Activated CD8-positive, alpha-beta T cell treated with anti-CD3 and anti-CD28 coated beads for 36 hours (primary cell): ENCODE measurements at regions not wholly inside any gene's neighbourhood (a gene's known extent, or its start where the extent isn't known, plus 50 kb on each side); places are given as distances from the start of the nearest gene placed in this dataset.

Source experiments
- ATAC-seq: fragments of 200-7000 bp; cut with Tn5 transposase; one replicate; pipeline ENCODE4 v1.10.0; 2021; ENCODE audit warnings: mild to moderate bottlenecking, moderate library complexity
- CTCF ChIA-PET: fragments of 350-600 bp; sonication (Branson Sonifier 250); formaldehyde crosslinking; loops from one replicate; lab custom pipeline; 2021; ENCODE audit warnings: antibody characterized with exemption; lab: Charles Lee
- POLR2A ChIA-PET: fragments of 350-600 bp; sonication (Branson Sonifier 250); formaldehyde crosslinking; loops from one replicate; lab custom pipeline; 2021; ENCODE audit warnings: antibody characterized with exemption; lab: Charles Lee
- DNase-seq: peaks from one replicate; pipeline ENCODE4 v3.0.0-alpha.2; 2020
- H3K27ac Mint-ChIP-seq: one replicate; pipeline ENCODE4 v1.8.0; 2021; ENCODE audit warnings: mild to moderate bottlenecking, mixed read lengths
- H3K27me3 Mint-ChIP-seq: one replicate; pipeline ENCODE4 v1.8.0; 2021; ENCODE audit warnings: mixed read lengths
- H3K36me3 Mint-ChIP-seq: one replicate; pipeline ENCODE4 v1.8.0; 2021; ENCODE audit warnings: low read depth, mixed read lengths
- H3K4me1 Mint-ChIP-seq: one replicate; pipeline ENCODE4 v1.8.0; 2021; ENCODE audit warnings: low read depth, mixed read lengths
- H3K4me3 Mint-ChIP-seq: one replicate; pipeline ENCODE4 v1.8.0; 2021; ENCODE audit warnings: mild to moderate bottlenecking, moderate library complexity, mixed read lengths
- H3K9me3 Mint-ChIP-seq: one replicate; pipeline ENCODE4 v1.8.0; 2021; ENCODE audit warnings: mixed read lengths
- intact Hi-C: fragments of 100-400 bp; cut with micrococcal nuclease; formaldehyde crosslinking; loops from one replicate; pipeline ENCODE4 v1.10.0; 2022
- TF ChIP-seq, protein P1 (sequence below): fragments of 200-600 bp; IDR thresholded peaks from one replicate; pipeline ENCODE4 v1.8.0; 2022; ENCODE audit warnings: antibody characterized with exemption, mild to moderate bottlenecking

DNA sequence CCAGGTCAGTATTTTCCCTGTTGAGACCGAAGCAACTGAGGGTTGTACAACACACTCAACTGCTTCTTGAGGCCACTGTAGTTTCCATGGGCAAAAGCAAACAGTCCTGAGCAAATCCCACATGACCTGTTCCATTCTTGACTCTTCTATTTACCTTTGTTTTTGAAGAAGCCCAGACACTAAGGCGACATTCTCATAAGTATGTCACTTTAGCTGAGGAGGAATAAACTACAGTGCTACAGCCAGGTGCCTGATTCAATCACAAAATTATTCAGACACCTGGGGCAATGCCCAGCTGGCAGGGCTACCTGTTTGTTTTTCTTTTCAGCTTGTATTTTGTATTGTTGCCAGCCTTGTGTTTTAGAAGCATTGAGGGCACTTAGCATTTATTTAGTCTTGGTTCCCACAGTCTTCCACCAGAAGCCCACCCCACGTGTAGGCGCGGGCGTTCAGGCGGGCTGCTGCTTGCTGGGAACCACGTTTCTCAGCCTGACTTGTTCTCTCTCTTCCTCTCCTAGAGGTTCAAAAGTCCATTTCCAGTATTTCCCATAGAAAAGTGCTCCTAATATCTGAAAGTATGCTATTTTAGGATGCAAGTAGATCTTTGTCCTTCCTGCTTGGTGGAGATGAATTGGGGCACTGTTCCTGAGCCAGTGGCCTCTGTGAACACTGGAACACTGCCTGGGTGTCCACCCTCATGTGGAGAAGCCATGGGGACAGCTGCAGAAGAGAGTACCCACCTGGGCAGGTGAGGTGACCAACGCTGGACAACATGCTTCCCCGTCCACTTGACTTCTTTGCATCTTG, 99.0 kb upstream of the COPS8 start:
- DNase-seq: no peak
- ATAC-seq: no peak
- Mint-ChIP-seq H3K27ac (no peak overlapping the region), H3K4me1 (peaks cover 3% of the 10 kb centered on the region), H3K4me3 (no peak overlapping the region), H3K36me3 (no peaks in the 10 kb centered on the region), H3K9me3 (peaks cover 2% of the 10 kb centered on the region), H3K27me3 (peaks cover 3% of the 10 kb centered on the region)
- intact Hi-C loops: no loop called here
- ChIA-PET CTCF (no interaction called here), POLR2A (no interaction called here)
- TF ChIP-seq, protein P1, sequence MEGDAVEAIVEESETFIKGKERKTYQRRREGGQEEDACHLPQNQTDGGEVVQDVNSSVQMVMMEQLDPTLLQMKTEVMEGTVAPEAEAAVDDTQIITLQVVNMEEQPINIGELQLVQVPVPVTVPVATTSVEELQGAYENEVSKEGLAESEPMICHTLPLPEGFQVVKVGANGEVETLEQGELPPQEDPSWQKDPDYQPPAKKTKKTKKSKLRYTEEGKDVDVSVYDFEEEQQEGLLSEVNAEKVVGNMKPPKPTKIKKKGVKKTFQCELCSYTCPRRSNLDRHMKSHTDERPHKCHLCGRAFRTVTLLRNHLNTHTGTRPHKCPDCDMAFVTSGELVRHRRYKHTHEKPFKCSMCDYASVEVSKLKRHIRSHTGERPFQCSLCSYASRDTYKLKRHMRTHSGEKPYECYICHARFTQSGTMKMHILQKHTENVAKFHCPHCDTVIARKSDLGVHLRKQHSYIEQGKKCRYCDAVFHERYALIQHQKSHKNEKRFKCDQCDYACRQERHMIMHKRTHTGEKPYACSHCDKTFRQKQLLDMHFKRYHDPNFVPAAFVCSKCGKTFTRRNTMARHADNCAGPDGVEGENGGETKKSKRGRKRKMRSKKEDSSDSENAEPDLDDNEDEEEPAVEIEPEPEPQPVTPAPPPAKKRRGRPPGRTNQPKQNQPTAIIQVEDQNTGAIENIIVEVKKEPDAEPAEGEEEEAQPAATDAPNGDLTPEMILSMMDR: no peak

DNA sequence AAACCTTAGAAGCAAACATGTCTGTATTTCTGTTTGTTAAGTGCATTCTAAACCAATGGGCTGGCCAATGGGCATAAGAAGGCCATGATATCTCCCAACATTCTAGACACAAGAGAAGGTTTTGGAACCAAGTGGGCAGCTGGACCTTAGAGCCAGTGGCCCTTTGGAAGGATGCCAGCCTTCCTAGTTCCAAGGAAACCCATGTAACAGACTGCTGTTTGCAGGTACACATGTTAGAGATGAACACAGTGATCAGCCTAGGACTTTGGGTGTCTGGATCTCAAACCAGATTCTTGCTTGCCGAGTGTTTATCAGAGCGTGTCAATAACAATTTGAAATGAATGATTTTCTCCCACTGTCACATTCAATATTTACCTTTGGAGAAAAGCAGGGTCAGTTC, 97.5 kb upstream of the COPS8 start:
- intact Hi-C loops: no loop called here
- CTCF ChIA-PET: no interaction called here
- DNase-seq (no peak), ATAC-seq (no peak)
- no peak overlapping the region for H3K4me3 Mint-ChIP-seq
- H3K9me3 Mint-ChIP-seq: peaks cover 2% of the 10 kb centered on the region
- TF ChIP-seq, protein P1: no peak
- POLR2A ChIA-PET: no interaction called here
- H3K27ac Mint-ChIP-seq: no peak overlapping the region
- no peaks in the 10 kb centered on the region for H3K36me3 Mint-ChIP-seq
- H3K27me3 Mint-ChIP-seq: peaks cover 3% of the 10 kb centered on the region
- H3K4me1 Mint-ChIP-seq: peaks cover 3% of the 10 kb centered on the region

DNA sequence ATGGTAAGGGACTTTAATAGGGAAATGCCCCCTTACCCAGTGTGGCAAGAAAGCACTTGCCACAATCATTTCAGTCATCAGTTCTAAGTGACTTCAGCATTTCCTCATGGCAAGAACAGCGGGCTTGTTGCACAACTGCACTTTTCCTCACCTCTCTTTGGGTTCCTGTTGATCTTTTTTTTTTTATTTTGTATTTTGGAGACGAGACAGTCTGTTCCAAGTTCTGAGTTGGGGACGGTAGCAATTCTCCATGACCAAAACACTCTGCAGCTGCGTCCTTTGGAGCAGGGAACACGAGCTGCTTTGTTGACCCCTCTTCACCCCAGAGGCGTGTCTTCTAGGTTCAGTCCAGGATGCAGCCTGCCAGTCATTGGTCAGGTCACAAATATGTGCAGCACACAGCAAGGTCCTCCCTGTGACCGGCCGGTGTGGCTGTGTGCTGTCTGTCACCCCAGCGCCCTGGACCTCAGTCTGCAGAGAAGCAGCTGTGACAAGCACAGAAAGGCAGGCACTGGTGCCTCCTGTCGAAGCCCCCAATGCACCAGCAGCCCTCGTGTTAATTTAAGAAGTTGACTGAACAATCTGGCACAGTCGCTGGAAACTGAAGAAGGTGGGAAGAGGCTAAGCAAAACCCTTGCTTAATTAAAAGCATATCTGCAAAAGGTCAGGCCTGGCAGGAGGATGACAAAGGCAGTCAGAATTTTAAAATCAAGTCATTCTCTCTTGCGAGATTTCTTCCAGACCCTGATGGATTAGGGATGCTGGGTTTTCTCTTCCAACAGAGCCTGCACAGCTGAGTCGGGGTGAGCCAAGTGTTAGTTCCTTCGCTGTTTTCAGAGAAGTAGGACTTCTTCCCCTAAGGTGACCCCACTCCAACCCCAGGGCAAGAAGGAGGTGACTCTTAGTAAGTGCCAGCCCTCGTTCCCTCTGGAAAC, 96.7 kb upstream of the COPS8 start:
- Mint-ChIP-seq H3K4me1 (peaks cover 3% of the 10 kb centered on the region), H3K27ac (no peak overlapping the region), H3K27me3 (peaks cover 3% of the 10 kb centered on the region), H3K9me3 (no peaks in the 10 kb centered on the region), H3K4me3 (no peak overlapping the region), H3K36me3 (no peaks in the 10 kb centered on the region)
- no peak for ATAC-seq
- no peak for DNase-seq
- TF ChIP-seq, protein P1: no peak
- intact Hi-C loops: no loop called here
- CTCF ChIA-PET: no interaction called here
- POLR2A ChIA-PET: no interaction called here

DNA sequence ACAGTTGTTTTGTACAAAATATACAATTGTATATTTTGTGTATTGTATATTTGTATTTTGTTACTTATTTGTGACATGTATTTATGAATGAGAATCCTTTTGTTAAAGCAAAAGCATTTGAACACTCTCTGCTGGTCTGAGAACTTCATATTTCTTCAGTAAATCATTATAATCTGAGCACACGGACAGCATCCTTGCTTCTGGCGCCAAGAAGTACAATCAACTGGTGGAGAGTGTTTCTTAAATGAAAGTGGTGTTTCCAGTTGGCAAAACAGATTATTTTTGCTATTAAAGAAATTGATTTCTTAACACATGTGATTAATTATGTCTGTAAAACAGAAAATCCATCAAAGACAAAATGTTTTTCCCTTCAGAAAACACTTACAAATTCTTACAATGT, 95.1 kb upstream of the COPS8 start:
- Mint-ChIP-seq H3K4me3 (no peak overlapping the region), H3K27ac (no peak overlapping the region), H3K27me3 (peaks cover 3% of the 10 kb centered on the region), H3K36me3 (no peaks in the 10 kb centered on the region), H3K9me3 (no peaks in the 10 kb centered on the region), H3K4me1 (peaks cover 3% of the 10 kb centered on the region)
- ChIA-PET CTCF (no interaction called here), POLR2A (no interaction called here)
- DNase-seq (no peak), ATAC-seq (no peak)
- TF ChIP-seq, protein P1: no peak
- intact Hi-C loops: no loop called here

DNA sequence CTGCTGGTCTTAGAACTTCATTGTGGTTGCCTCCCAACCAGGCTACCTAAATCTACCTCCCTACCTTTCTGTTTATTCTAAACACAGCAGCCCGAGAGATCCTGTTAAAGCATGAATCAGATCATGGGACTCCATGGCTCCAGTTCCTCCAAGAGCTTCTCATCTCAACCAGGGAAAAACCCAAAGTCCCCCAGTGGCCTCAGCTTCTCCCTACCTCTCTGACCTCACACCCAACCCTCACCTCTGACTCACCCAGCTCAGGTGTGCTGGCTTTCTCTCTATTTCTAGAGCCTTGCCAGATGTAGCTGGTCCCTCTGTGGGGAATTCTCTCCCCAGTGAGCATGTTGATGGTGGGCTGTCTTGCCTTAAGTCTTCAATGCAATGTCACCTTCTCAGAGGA, 93.8 kb upstream of the COPS8 start:
- no peak for DNase-seq
- Mint-ChIP-seq H3K36me3 (no peaks in the 10 kb centered on the region), H3K27me3 (peaks cover 6% of the 10 kb centered on the region), H3K9me3 (no peaks in the 10 kb centered on the region), H3K27ac (no peak overlapping the region), H3K4me3 (no peak overlapping the region), H3K4me1 (no peaks in the 10 kb centered on the region)
- ATAC-seq: no peak
- POLR2A ChIA-PET: no interaction called here
- CTCF ChIA-PET: no interaction called here
- TF ChIP-seq, protein P1: no peak
- intact Hi-C loops: no loop called here
